Prostate gland (tissue), 2 donors: ENCODE measurements at regions not wholly inside any gene's neighbourhood (a gene's known extent, or its start where the extent isn't known, plus 50 kb on each side); places are given as distances from the start of the nearest gene placed in this dataset.

Experiments used
- DNase-seq: peaks from one replicate; pipeline ENCODE4 v3.0.0-alpha.2; 2019; ENCODE audit warnings: low spot score
- H3K27ac ChIP-seq, 2 donors: fragments of 200-600 bp; sonication (generic); 2 replicates each; pipeline ENCODE4 v1.5.1; 2017 to 2019
- H3K27me3 ChIP-seq: fragments of 200-600 bp; sonication (generic); replicated peaks from 2 replicates; pipeline ENCODE4 v1.5.1; 2019; ENCODE audit not compliant: insufficient read depth
- H3K36me3 ChIP-seq, 2 donors: fragments of 200-600 bp; sonication (generic); 1 replicate in 1 of 2; 2 replicates in 1 of 2; pipeline versions ENCODE4 v1.5.1 to v1.8.1; 2017 to 2019
- H3K4me1 ChIP-seq: fragments of 200-600 bp; sonication (generic); replicated peaks from 2 replicates; pipeline ENCODE4 v1.5.1; 2019
- H3K4me3 ChIP-seq, 2 donors: fragments of 200-600 bp; sonication (generic); 2 replicates each; pipeline ENCODE4 v1.5.1; 2017 to 2019
- H3K9me3 ChIP-seq: fragments of 200-600 bp; sonication (generic); 2 replicates; pipeline ENCODE4 v1.5.1; 2017
- CTCF ChIP-seq, 4 experiments: fragments of 200-600 bp in 2 of 4; fragments of 450-650 bp in 2 of 4; sonication (generic) in 2 of 4; IDR thresholded peaks; 1 replicate in 3 of 4; 2 replicates in 1 of 4; pipeline ENCODE4 v1.5.1; 2016 to 2019; ENCODE audit warnings: antibody characterized with exemption in 4 of 4, mild to moderate bottlenecking in 2 of 4, moderate library complexity in 2 of 4
- POLR2A ChIP-seq: fragments of 450-650 bp; IDR thresholded peaks from one replicate; pipeline ENCODE4 v1.6.1; 2016; ENCODE audit warnings: antibody characterized with exemption, mild to moderate bottlenecking
- POLR2AphosphoS5 ChIP-seq: sonication (generic); formaldehyde crosslinking; IDR thresholded peaks from one replicate; pipeline ENCODE4 v1.6.1; 2017; ENCODE audit warnings: antibody characterized with exemption
- WGBS: methylation state at CpG from one replicate; pipeline ENCODE4 v1.1.5; 2018; 5-methylcytosine and 5-hydroxymethylcytosine counted together
- intact Hi-C: fragments of 100-400 bp; cut with DNase I; formaldehyde crosslinking; loops from one replicate; pipeline ENCODE4 v1.14.2; 2022

- DNase-seq = no peak
- Histone ChIP-seq H3K27me3 (no peaks in the 10 kb centered on the region), H3K9me3 (no peaks in the 10 kb centered on the region), H3K4me1 (no peaks in the 10 kb centered on the region), H3K4me3 (peak overlapping the region; percentile 41 to 42), H3K36me3 (no peaks in the 10 kb centered on the region), H3K27ac (no peak overlapping the region)
- TF ChIP-seq POLR2AphosphoS5 (no peak), CTCF (IDR thresholded peaks at IDR 0.05) (no peak), POLR2A (no peak)
- WGBS = 23% methylated on average over 17 of the region's 18 CpGs
- intact Hi-C loops = no loop called here
These were observed 279.3 kb upstream of the USP9Y start for GRCh38 chrY:12421788-12422124.

GRCh38 chrY:12422536-12422935 is 278.5 kb upstream of the USP9Y start:
- DNase-seq = no peak
- intact Hi-C loops = no loop called here
- Histone ChIP-seq H3K9me3 (no peaks in the 10 kb centered on the region), H3K4me3 (no peak overlapping the region), H3K4me1 (no peaks in the 10 kb centered on the region), H3K27ac (no peak overlapping the region), H3K36me3 (no peaks in the 10 kb centered on the region), H3K27me3 (no peaks in the 10 kb centered on the region)
- 87% methylated on average over 5 of the region's 5 CpGs for WGBS
- TF ChIP-seq POLR2A = no peak
- no peak for TF ChIP-seq POLR2AphosphoS5
- no peak for TF ChIP-seq CTCF (IDR thresholded peaks at IDR 0.05)

- intact Hi-C loops = no loop called here
- H3K4me3 ChIP-seq = no peak overlapping the region
- DNase-seq = no peak
- no peak overlapping the region for H3K27ac ChIP-seq
- WGBS = 64% methylated on average over 5 of the region's 6 CpGs
- TF ChIP-seq POLR2A = no peak
- TF ChIP-seq POLR2AphosphoS5 = no peak
- TF ChIP-seq CTCF (IDR thresholded peaks at IDR 0.05) = no peak
- no peaks in the 10 kb centered on the region for H3K9me3 ChIP-seq
- no peaks in the 10 kb centered on the region for H3K36me3 ChIP-seq
- H3K27me3 ChIP-seq = no peaks in the 10 kb centered on the region
- H3K4me1 ChIP-seq = no peaks in the 10 kb centered on the region
These were observed 277.4 kb upstream of the USP9Y start for GRCh38 chrY:12423416-12424252.

- WGBS = 27% methylated on average over 1 of the region's 6 CpGs
- no peaks in the 10 kb centered on the region for H3K27me3 ChIP-seq
- no peaks in the 10 kb centered on the region for H3K36me3 ChIP-seq
- no peak overlapping the region for H3K4me3 ChIP-seq
- TF ChIP-seq POLR2AphosphoS5 = no peak
- no peak for TF ChIP-seq POLR2A
- DNase-seq = no peak
- intact Hi-C loops = no loop called here
- H3K9me3 ChIP-seq = no peaks in the 10 kb centered on the region
- no peak overlapping the region for H3K27ac ChIP-seq
- H3K4me1 ChIP-seq = no peaks in the 10 kb centered on the region
These were observed 275.5 kb upstream of the USP9Y start for GRCh38 chrY:12425506-12425905.

- TF ChIP-seq POLR2AphosphoS5 (no peak), CTCF (IDR thresholded peaks at IDR 0.05) (no peak), POLR2A (no peak)
- Histone ChIP-seq H3K27ac (no peak overlapping the region), H3K27me3 (no peaks in the 10 kb centered on the region), H3K4me3 (no peak overlapping the region), H3K9me3 (no peaks in the 10 kb centered on the region), H3K36me3 (no peaks in the 10 kb centered on the region), H3K4me1 (no peaks in the 10 kb centered on the region)
- WGBS = 77% methylated on average over 5 of the region's 5 CpGs
- intact Hi-C loops = no loop called here
- DNase-seq = no peak
These were observed 273.7 kb upstream of the USP9Y start for GRCh38 chrY:12427361-12427760.
